HG02588 (cell line): ENCODE measurements at regions not wholly inside any gene's neighbourhood (a gene's known extent, or its start where the extent isn't known, plus 50 kb on each side); places are given as distances from the start of the nearest gene placed in this dataset.

ENCODE experiments used
- ATAC-seq: cut with Tn5 transposase; IDR thresholded peaks from one replicate; pipeline ENCODE4 v1.9.1; 2021; ENCODE audit warnings: mild to moderate bottlenecking, moderate library complexity; ENCODE audit not compliant: unreplicated experiment

GRCh38 chr1:82287556-82287955 is 486.8 kb downstream of the ADGRL2 start:
- ATAC-seq = no peak

DNA sequence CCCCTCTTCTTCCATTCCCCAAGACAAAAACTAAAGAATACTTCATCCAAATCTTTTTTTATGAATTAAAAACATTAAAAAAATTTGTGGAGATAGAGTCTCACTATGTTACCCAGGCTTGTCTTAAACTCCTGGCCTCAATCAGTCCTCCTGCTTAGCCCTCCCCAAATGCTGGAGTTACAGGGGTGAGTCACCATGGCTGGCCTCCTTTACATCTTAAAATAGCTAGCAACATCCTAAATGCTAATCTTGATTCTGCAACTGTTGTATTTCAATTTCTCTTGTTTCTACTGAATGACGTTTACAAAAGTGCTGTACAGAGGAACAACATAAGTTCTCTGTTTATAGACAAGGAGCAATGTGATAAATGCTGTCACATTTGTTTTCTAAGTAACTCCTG is 483.5 kb downstream of the ADGRL2 start:
- no peak for ATAC-seq

DNA sequence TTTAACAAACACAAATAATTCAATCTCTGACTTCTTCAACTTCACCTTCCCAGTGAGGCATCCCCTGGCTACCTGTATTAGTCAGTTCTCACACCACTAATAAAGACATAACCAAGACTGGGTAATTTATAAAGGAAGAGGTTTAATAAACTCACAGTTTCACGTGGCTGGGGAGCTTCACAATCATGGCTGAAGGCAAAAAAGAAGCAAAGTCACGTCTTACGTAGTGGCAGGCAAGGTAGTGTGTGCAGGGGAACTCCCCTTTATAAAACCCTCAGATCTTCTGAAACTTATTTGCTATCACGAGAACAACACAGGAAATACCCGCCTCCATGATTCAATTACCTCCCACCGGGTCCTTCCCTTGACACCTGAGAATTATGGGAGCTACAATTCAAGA is 478.5 kb downstream of the ADGRL2 start:
- peak; percentile 69 for ATAC-seq

GRCh38 chr1:82273816-82274215 is 473.1 kb downstream of the ADGRL2 start:
- no peak for ATAC-seq

- ATAC-seq = no peak
Measured at GRCh38 chr1:82269431-82269830, 468.7 kb downstream of the ADGRL2 start.

DNA sequence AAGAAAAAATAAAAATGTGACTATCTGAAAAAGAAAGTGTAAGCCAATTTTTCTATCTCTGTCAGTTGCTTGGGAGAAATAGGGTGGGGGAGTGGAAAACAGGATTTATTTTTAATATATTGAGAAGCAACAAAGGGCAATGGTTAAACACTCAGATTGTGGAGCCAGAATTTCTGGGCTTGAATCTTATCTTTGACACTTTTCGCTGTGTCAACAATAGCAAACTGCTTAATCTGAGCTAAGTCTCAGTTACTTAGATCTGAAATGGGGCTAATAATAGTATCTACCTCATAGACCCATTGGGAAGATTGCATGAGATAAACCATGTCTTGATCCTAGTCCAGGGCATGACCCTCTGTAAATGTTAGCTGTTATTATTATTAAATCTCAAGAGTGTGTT is 468.1 kb downstream of the ADGRL2 start:
- no peak for ATAC-seq

GRCh38 chr1:82266351-82266750 is 465.6 kb downstream of the ADGRL2 start:
- ATAC-seq = no peak

DNA sequence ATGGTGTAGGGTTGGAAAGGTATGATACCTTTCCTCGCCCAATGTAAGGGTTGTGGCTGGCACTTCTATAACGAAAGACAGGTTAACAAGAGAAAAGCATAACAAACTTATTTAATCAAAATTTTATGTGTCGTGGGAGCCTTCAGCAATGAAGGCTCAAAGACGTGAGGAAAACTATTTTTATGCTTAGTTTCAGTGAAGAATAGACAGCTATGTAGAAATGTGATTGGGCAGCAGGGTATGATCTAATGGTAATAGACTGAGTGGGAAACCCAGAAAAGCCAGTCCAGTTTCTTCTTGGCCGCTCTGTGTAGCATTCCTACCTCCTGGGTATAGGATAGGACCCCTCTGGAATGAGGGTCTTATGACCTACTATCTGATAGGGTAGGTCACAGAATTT is 464.7 kb downstream of the ADGRL2 start:
- no peak for ATAC-seq

GRCh38 chr1:82264802-82265201 is 464.1 kb downstream of the ADGRL2 start:
- no peak for ATAC-seq

DNA sequence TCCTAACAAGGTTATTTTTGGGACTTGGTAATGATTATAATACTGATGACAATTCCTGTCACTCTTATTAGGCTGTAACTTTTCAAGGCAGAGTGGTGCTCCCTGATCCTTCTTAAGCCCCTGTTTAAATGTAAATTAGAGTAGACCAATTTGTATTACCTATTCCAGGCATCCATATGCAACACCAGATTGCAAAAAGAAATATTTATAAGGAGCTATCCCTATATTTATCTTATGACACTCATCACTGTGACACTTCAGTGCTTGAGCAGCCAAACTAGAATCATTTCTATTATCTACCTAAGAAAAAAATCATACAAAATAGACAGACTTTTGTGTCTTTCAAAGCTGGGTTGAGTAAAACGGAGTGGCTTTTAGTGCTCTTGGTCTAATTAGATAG is 462.7 kb downstream of the ADGRL2 start:
- no peak for ATAC-seq

GRCh38 chr1:82260666-82261065 is 459.9 kb downstream of the ADGRL2 start:
- ATAC-seq = no peak

GRCh38 chr1:82260051-82260450 is 459.3 kb downstream of the ADGRL2 start:
- no peak for ATAC-seq

DNA sequence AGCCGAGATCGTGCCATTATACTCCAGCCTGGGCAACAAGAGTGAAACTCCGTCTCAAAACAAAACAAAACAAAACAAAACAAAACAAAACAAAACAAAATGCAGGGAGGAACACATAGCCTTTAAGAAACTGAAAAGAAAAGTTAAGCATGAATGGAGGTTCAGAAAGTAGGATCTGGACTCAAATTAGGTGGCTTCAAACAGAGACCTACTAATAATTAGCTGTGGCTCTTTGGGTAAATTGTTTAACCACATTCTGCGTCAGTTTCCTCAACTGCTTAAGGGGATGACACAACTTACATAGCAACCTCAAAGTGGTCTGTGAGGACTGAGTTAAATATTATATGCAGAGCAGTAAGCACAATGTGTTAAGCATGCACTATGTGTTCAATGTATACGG is 458.2 kb downstream of the ADGRL2 start:
- ATAC-seq = no peak

DNA sequence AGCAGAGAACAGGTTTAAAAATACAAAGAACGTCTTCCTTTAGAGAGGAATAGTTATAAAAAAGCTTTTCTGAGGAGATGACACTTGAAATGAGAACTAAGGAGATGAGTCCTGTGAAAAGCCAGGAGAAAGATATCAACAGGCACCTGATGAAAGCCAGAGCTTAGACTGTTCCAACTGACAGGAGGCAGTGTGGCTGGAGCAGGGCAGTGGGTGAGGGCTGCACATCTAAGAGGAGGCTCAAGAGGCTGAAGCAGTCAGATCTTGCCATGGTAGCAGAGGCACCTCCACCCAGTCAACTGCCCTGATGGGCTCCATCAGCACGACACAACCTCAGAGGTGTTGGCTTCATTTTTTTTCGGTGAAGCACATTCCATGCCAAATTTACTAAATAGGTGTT is 445.3 kb downstream of the ADGRL2 start:
- ATAC-seq = no peak

GRCh38 chr1:82245345-82246014 is 444.7 kb downstream of the ADGRL2 start:
- ATAC-seq = peak; percentile 61

DNA sequence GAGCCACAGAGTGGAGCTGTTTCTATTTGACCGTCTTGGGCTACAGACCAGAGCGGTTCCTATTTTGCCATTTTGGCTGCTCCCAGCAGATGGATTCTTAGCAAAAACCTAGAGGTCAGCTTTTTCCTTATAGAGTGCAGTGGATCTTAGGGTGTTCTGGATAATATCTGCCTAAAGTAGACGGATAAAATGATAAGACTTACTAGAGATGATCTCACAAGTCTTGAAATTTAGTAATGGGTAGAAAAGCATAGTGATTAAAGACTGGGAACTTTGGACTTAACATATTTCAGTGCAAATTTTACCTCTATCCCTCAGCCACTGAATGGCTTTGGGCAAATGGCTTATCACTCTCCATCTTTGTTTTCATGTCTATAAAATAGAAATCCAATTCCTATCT is 439.8 kb downstream of the ADGRL2 start:
- no peak for ATAC-seq

DNA sequence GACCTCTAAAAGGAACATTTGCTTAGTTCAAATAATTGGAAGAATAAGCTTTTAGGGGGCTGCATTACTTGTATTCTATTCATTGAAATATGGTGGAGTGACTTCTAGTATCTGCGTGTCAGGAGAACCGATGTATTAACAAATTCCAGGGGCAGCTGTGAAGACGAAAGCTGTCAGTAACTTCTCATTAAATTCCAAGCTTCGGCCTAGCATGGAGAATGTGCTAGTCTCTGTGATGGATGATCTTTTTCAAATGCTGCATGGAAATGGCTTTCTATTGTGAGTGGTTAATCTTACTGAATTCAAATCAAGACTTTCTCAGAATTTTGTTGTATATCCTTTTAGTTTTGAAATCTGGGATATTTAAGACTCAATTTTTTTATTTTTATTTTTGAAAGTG is 429.9 kb downstream of the ADGRL2 start:
- no peak for ATAC-seq

- no peak for ATAC-seq
Measured at GRCh38 chr1:82227306-82228095, 426.8 kb downstream of the ADGRL2 start.

DNA sequence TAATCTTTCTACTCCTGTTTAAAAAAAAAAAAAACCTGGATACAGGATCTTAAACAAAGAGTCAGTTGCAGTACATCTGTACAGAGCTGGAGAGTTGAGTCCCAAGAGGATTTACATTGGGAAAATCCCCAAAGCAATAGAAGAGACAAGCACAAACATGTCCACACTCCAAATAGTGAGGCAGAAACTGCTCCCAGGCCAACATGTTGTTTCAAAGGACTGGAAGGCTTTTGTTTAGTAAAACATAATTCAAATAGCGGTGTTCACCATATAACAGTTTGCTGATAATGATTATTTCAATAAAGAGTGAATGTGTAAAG is 425.4 kb downstream of the ADGRL2 start:
- ATAC-seq = peak; percentile 38

GRCh38 chr1:82225421-82226185 is 424.9 kb downstream of the ADGRL2 start:
- ATAC-seq = peak; percentile 75

DNA sequence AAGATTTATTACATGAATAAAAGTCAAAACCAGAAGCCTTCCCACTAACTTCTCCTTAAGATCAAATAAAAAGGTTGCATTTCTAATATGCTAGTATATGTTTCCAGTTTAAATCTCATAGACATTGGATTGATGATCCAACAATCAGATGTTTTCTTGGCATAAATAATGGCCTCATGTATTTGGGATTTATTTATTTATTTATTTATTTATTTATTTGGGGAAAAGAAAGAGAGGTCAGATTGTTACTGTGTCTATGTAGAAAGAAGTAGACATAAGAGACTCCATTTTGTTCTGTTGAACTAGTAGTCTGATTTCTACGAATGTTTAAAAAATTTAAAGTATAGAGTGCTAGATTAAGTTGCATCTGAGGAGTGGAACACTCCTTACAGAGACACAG is 422.4 kb downstream of the ADGRL2 start:
- ATAC-seq = no peak

DNA sequence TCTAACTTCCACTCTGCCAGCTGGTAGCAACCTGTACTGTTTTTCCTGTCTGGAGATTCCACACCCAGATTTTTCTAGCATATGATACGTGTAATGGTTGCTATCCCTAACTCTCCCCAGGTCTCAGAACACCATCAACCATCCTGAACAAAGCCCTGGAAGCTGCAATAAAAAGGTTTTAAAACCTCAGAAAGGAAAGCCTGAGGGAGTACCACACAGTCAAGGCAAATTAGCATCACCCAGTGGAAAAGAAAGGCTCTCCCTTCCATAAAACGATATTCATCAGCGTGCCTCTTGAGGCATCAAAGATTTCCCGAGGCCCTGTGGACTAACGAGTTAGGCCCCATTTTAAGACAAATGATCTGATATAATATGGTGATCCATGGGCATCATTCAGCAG is 421.0 kb downstream of the ADGRL2 start:
- no peak for ATAC-seq
